Tibial nerve (tissue), 4 donors: ENCODE measurements at regions not wholly inside any gene's neighbourhood (a gene's known extent, or its start where the extent isn't known, plus 50 kb on each side); places are given as distances from the start of the nearest gene placed in this dataset.
A peak's percentile ranks its signal among the peaks of the same experiment; 100 is the strongest.

ENCODE experiments used
- DNase-seq, 2 donors: peaks; one replicate each; pipeline ENCODE4 v3.0.0-alpha.2; 2019; ENCODE audit warnings: low spot score in 2 of 2
- H3K27ac ChIP-seq, 4 donors: fragments of 200-600 bp; sonication (generic) in 3 of 4; one replicate each; pipeline ENCODE4 v1.5.1; 2017 to 2019; ENCODE audit warnings: mild to moderate bottlenecking in 1 of 4
- H3K27me3 ChIP-seq, 2 donors: fragments of 200-600 bp; sonication (generic) in 1 of 2; one replicate each; pipeline versions ENCODE4 v1.5.1 to v1.6.0; 2017 to 2019
- H3K36me3 ChIP-seq, 3 donors: fragments of 200-600 bp; sonication (generic); one replicate each; pipeline ENCODE4 v1.5.1; 2018 to 2019
- H3K4me1 ChIP-seq, 4 donors: fragments of 200-600 bp; sonication (generic) in 3 of 4; one replicate each; pipeline ENCODE4 v1.5.1; 2017 to 2019
- H3K4me3 ChIP-seq, 4 donors: fragments of 200-600 bp; sonication (generic) in 3 of 4; one replicate each; pipeline ENCODE4 v1.5.1; 2017 to 2019; ENCODE audit warnings: mild to moderate bottlenecking in 1 of 4, moderate library complexity in 1 of 4
- H3K9me3 ChIP-seq, 4 donors: fragments of 200-600 bp; sonication (generic) in 3 of 4; one replicate each; pipeline ENCODE4 v1.5.1; 2017 to 2019
- EP300 ChIP-seq, 2 donors: sonication (generic); formaldehyde crosslinking; IDR thresholded peaks; one replicate each; pipeline ENCODE4 v1.6.1; 2017; ENCODE audit warnings: antibody characterized with exemption in 2 of 2, mild to moderate bottlenecking in 1 of 2
- POLR2A ChIP-seq, 2 donors: fragments of 450-650 bp; IDR thresholded peaks; one replicate each; pipeline ENCODE4 v1.6.1; 2017; ENCODE audit warnings: antibody characterized with exemption in 2 of 2, mild to moderate bottlenecking in 2 of 2, moderate library complexity in 2 of 2
- WGBS, 2 donors: methylation state at CpG; one replicate each; pipeline ENCODE4 v1.1.5; 2018; 5-methylcytosine and 5-hydroxymethylcytosine counted together
- TF ChIP-seq, protein P1 (sequence below), 5 experiments: fragments of 200-600 bp in 3 of 5; fragments of 450-650 bp in 2 of 5; sonication (generic) in 3 of 5; IDR thresholded peaks; one replicate each; pipeline ENCODE4 v1.5.1; 2016 to 2019; ENCODE audit warnings: antibody characterized with exemption in 5 of 5, mild to moderate bottlenecking in 3 of 5, moderate library complexity in 2 of 5

DNA sequence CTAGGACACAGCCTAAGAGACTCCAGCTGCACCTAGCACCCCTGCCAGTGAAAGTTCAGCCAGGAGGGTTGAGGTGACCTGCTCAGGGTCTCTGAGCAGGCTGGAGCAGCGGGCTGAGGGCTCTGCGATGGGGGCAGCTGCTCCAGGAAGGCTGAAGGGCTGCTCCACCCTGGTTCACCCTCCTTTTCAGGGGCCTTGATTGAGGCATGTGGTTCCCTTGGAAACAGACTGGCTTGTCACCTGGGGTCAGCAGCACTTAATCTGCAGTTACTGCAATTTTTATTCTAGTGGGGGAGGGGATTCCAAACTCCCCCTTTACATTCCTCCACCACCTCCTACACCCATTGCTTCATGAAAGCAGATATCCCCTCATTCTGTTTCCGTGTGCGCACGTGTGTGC, 85.3 kb upstream of the UNC5B start:
- Histone ChIP-seq H3K36me3 (no peaks in the 10 kb centered on the region), H3K9me3 (peaks cover 0 to 8% (median 0%) of the 10 kb centered on the region in 4 donors), H3K27me3 (no peaks in the 10 kb centered on the region), H3K27ac (no peak overlapping the region), H3K4me3 (no peak overlapping the region), H3K4me1 (peaks cover 0 to 31% (median 0%) of the 10 kb centered on the region in 4 donors)
- TF ChIP-seq, protein P1, sequence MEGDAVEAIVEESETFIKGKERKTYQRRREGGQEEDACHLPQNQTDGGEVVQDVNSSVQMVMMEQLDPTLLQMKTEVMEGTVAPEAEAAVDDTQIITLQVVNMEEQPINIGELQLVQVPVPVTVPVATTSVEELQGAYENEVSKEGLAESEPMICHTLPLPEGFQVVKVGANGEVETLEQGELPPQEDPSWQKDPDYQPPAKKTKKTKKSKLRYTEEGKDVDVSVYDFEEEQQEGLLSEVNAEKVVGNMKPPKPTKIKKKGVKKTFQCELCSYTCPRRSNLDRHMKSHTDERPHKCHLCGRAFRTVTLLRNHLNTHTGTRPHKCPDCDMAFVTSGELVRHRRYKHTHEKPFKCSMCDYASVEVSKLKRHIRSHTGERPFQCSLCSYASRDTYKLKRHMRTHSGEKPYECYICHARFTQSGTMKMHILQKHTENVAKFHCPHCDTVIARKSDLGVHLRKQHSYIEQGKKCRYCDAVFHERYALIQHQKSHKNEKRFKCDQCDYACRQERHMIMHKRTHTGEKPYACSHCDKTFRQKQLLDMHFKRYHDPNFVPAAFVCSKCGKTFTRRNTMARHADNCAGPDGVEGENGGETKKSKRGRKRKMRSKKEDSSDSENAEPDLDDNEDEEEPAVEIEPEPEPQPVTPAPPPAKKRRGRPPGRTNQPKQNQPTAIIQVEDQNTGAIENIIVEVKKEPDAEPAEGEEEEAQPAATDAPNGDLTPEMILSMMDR (IDR thresholded peaks at IDR 0.05) = no peak
- TF ChIP-seq EP300 (IDR thresholded peaks at IDR 0.05) (no peak), POLR2A (IDR thresholded peaks at IDR 0.05) (no peak)
- WGBS, 2 donors = 88 to 97% methylated on average over 5 of the region's 5 CpGs
- DNase-seq = no peak

DNA sequence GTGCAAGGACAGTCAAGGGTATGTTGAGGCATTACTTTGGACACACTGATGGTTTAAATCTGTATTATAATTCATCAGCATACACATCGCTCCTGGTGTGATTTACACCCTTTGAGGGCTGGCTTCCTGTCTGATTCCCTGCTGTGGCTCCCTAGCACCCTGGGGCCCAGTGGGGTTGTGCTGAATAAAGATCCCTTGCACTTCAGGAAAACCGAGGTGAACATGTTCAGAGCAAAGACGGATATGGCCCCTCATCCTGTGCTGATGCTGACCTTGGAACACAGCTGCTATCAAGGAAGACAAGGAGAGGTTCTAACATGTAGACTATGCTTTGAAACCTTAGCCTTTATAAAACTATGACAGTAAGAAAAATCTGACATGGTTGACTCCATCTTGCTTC, 84.6 kb upstream of the UNC5B start:
- 76 to 80% methylated on average over 3 of the region's 3 CpGs for WGBS, 2 donors
- Histone ChIP-seq H3K27me3 (no peaks in the 10 kb centered on the region), H3K4me1 (peaks cover 0 to 31% (median 0%) of the 10 kb centered on the region in 4 donors), H3K36me3 (no peaks in the 10 kb centered on the region), H3K27ac (no peak overlapping the region), H3K4me3 (no peak overlapping the region), H3K9me3 (peaks cover 0 to 8% (median 0%) of the 10 kb centered on the region in 4 donors)
- TF ChIP-seq, protein P1 (IDR thresholded peaks at IDR 0.05) = no peak
- TF ChIP-seq POLR2A (IDR thresholded peaks at IDR 0.05) = no peak
- no peak for TF ChIP-seq EP300 (IDR thresholded peaks at IDR 0.05)
- no peak for DNase-seq

GRCh38 chr10:71128311-71128980, 83.9 kb upstream of the UNC5B start:
- peak in 1 of 2 donors; percentile 28 for DNase-seq
- H3K27ac ChIP-seq = no peak overlapping the region
- peaks cover 0 to 31% (median 0%) of the 10 kb centered on the region in 4 donors for H3K4me1 ChIP-seq
- TF ChIP-seq EP300 (IDR thresholded peaks at IDR 0.05) = no peak
- TF ChIP-seq, protein P1 (IDR thresholded peaks at IDR 0.05) = no peak
- TF ChIP-seq POLR2A (IDR thresholded peaks at IDR 0.05) = no peak
- H3K36me3 ChIP-seq = no peaks in the 10 kb centered on the region
- no peaks in the 10 kb centered on the region for H3K27me3 ChIP-seq
- H3K4me3 ChIP-seq = no peak overlapping the region
- peaks cover 0 to 2% (median 0%) of the 10 kb centered on the region in 4 donors for H3K9me3 ChIP-seq
- WGBS, 2 donors = 29 to 31% methylated on average over 7 of the region's 7 CpGs

DNA sequence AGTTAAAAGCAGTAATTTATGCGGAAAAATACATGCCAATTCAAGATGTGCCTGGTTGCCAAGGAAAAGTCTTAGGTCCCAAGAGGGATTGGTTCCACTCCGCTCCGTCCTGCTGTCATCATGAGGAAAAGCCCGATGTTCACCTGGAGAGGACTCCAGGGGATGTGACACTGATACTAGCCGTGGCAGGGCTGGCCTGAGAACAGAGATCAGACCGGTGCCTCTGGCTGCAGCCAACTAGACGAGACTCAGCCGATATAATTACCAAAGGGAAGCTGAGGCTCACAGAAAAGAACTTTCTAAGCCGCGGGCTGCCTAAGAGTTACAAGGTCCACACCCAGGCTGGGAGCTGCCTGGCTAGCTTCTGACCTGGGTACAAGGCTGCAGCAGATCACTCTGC, 81.3 kb upstream of the UNC5B start:
- no peaks in the 10 kb centered on the region for H3K27me3 ChIP-seq
- H3K36me3 ChIP-seq = no peaks in the 10 kb centered on the region
- H3K9me3 ChIP-seq = no peaks in the 10 kb centered on the region
- TF ChIP-seq EP300 (IDR thresholded peaks at IDR 0.05) (no peak), POLR2A (IDR thresholded peaks at IDR 0.05) (no peak)
- TF ChIP-seq, protein P1 (IDR thresholded peaks at IDR 0.05) = no peak
- no peak overlapping the region for H3K27ac ChIP-seq
- no peak overlapping the region for H3K4me3 ChIP-seq
- WGBS, 2 donors = 69 to 71% methylated on average over 10 of the region's 10 CpGs
- DNase-seq = no peak
- peaks cover 0 to 31% (median 0%) of the 10 kb centered on the region in 4 donors for H3K4me1 ChIP-seq

- WGBS, 2 donors = 72 to 94% methylated on average over 3 to 4 of the region's 4 CpGs
- DNase-seq = no peak
Observed at GRCh38 chr10:71131508-71132088, 80.8 kb upstream of the UNC5B start.

More at GRCh38 chr10:71131508-71132088, 80.8 kb upstream of the UNC5B start:
- TF ChIP-seq EP300 (IDR thresholded peaks at IDR 0.05) = no peak
- TF ChIP-seq POLR2A (IDR thresholded peaks at IDR 0.05) = no peak
- TF ChIP-seq, protein P1 (IDR thresholded peaks at IDR 0.05) = no peak
- H3K4me1 ChIP-seq = peaks cover 0 to 31% (median 0%) of the 10 kb centered on the region in 4 donors
- no peaks in the 10 kb centered on the region for H3K27me3 ChIP-seq
- H3K4me3 ChIP-seq = no peak overlapping the region
- H3K36me3 ChIP-seq = no peaks in the 10 kb centered on the region
- H3K9me3 ChIP-seq = no peaks in the 10 kb centered on the region
- no peak overlapping the region for H3K27ac ChIP-seq
